PC-3 (cell line): ENCODE measurements at regions not wholly inside any gene's neighbourhood (a gene's known extent, or its start where the extent isn't known, plus 50 kb on each side); places are given as distances from the start of the nearest gene placed in this dataset.

Source experiments
- ATAC-seq: fragments of 200-7000 bp; cut with Tn5 transposase; 2 replicates; pipeline ENCODE4 v1.9.1; 2020; ENCODE audit warnings: mild to moderate bottlenecking, moderate library complexity
- BruUV-seq: library from RNA; stranded (reverse); fragments of 400-500 nt; replicated peaks from 2 replicates; lab custom pipeline; 2021; lab: Mats Ljungman, UMichigan
- CTCF ChIA-PET: fragments of 300-600 bp; sonication (Branson Sonifier 250); formaldehyde crosslinking; loops from one replicate; lab custom pipeline; 2022; ENCODE audit warnings: antibody characterized with exemption; lab: Charles Lee
- POLR2A ChIA-PET: fragments of 300-600 bp; sonication (Branson Sonifier 250); formaldehyde crosslinking; loops from one replicate; lab custom pipeline; 2022; ENCODE audit warnings: antibody characterized with exemption; ENCODE audit not compliant: unreplicated experiment; lab: Charles Lee
- DNase-seq: peaks from one replicate; pipeline ENCODE4 v3.0.0-alpha.2; 2015
- H2AFZ ChIP-seq: fragments of 300-600 bp; sonication (generic); 2 replicates; pipeline ENCODE4 v1.6.0; 2016; ENCODE audit warnings: antibody characterized with exemption, low read length
- H3F3A ChIP-seq: fragments of 300-600 bp; sonication (generic); one replicate; pipeline ENCODE4 v1.6.0; 2017; ENCODE audit warnings: antibody characterized with exemption, low read length, control low read depth, mild to moderate bottlenecking; ENCODE audit not compliant: unreplicated experiment
- H3K27ac ChIP-seq: fragments of 300-600 bp; sonication (generic); 2 replicates; pipeline ENCODE4 v1.5.1; 2016; ENCODE audit warnings: mild to moderate bottlenecking, low read length
- H3K27me3 ChIP-seq: fragments of 300-600 bp; sonication (generic); 2 replicates; pipeline ENCODE4 v1.6.1; 2016; ENCODE audit warnings: low read length, mixed read lengths
- H3K36me3 ChIP-seq: fragments of 300-600 bp; sonication (generic); 2 replicates; pipeline ENCODE4 v1.6.1; 2016; ENCODE audit warnings: low read depth, mixed run types, low read length, mixed read lengths
- H3K4me1 ChIP-seq: fragments of 300-600 bp; sonication (generic); 2 replicates; pipeline ENCODE4 v1.5.1; 2016; ENCODE audit warnings: low read length; ENCODE audit not compliant: insufficient read depth
- H3K4me2 ChIP-seq: fragments of 300-600 bp; sonication (generic); 2 replicates; pipeline ENCODE4 v1.6.0; 2016; ENCODE audit warnings: low read length
- H3K4me3 ChIP-seq: fragments of 300-600 bp; sonication (generic); 2 replicates; pipeline ENCODE4 v1.5.1; 2016; ENCODE audit warnings: mild to moderate bottlenecking, low read length, mixed read lengths
- H3K79me2 ChIP-seq: fragments of 300-600 bp; sonication (generic); 2 replicates; pipeline ENCODE4 v1.6.1; 2017; ENCODE audit warnings: low read length, mixed read lengths
- H3K9ac ChIP-seq: fragments of 300-600 bp; sonication (generic); 2 replicates; pipeline ENCODE4 v1.6.0; 2016; ENCODE audit warnings: mild to moderate bottlenecking, low read length
- H3K9me2 ChIP-seq: fragments of 300-600 bp; sonication (generic); replicated peaks from 2 replicates; pipeline ENCODE4 v1.6.1; 2016; ENCODE audit warnings: mixed run types, low read length, mixed read lengths
- H3K9me3 ChIP-seq: fragments of 300-600 bp; sonication (generic); 2 replicates; pipeline ENCODE4 v1.6.1; 2016; ENCODE audit warnings: low read length, mixed read lengths
- H4K20me1 ChIP-seq: fragments of 300-600 bp; sonication (generic); 2 replicates; pipeline ENCODE4 v1.6.1; 2016; ENCODE audit warnings: low read length, mixed read lengths
- CTCF ChIP-seq: fragments of 300-600 bp; sonication (generic); conservative IDR thresholded peaks from 2 replicates; pipeline ENCODE4 v1.5.1; 2017; ENCODE audit warnings: antibody characterized with exemption, low read depth, mild to moderate bottlenecking, low read length
- EZH2 ChIP-seq: fragments of 300-600 bp; sonication (generic); IDR thresholded peaks from one replicate; pipeline ENCODE4 v1.6.1; 2017; ENCODE audit warnings: antibody characterized with exemption, mild to moderate bottlenecking, low read length; ENCODE audit not compliant: unreplicated experiment
- EZH2phosphoT487 ChIP-seq: fragments of 300-600 bp; sonication (generic); IDR thresholded peaks from 2 replicates; pipeline ENCODE4 v1.6.1; 2018; ENCODE audit warnings: mild to moderate bottlenecking, antibody characterized with exemption, low read length, borderline replicate concordance
- intact Hi-C: fragments of 100-400 bp; cut with micrococcal nuclease; formaldehyde crosslinking; loops from 2 replicates; pipeline ENCODE4 v1.9.0; 2023

- H3K36me3 ChIP-seq = no peaks in the 10 kb centered on the region
- no TSS peak for BruUV-seq
- CTCF ChIA-PET = no interaction called here
These were observed 230.8 kb downstream of the CD83 start for GRCh38 chr6:14348389-14348788.

GRCh38 chr6:14349507-14349906 is 231.9 kb downstream of the CD83 start:
- Histone ChIP-seq H3K9me3 (no peaks in the 10 kb centered on the region), H3K9ac (no peak overlapping the region), H2AFZ (no peak overlapping the region), H3K79me2 (no peaks in the 10 kb centered on the region), H3K4me2 (no peak overlapping the region), H3K36me3 (no peaks in the 10 kb centered on the region), H3K4me3 (no peak overlapping the region), H3K9me2 (no peaks in the 10 kb centered on the region), H3K27ac (no peak overlapping the region), H4K20me1 (no peaks in the 10 kb centered on the region), H3K27me3 (no peaks in the 10 kb centered on the region), H3K4me1 (peaks cover 3% of the 10 kb centered on the region), H3F3A (no peaks in the 10 kb centered on the region)
- POLR2A ChIA-PET = interaction anchor here (0.7 kb wide), 1 partner anchor 116 kb away, joined by 4 read pairs; no protein-coding TSS in a partner anchor
- DNase-seq = no peak
- TF ChIP-seq EZH2 (no peak), CTCF (no peak), EZH2phosphoT487 (no peak)
- CTCF ChIA-PET = no interaction called here
- BruUV-seq = no TSS peak
- ATAC-seq = no peak
- intact Hi-C loops = no loop called here

More at GRCh38 chr6:14348389-14348788, 230.8 kb downstream of the CD83 start:
- no peaks in the 10 kb centered on the region for H3F3A ChIP-seq
- no peak overlapping the region for H3K4me2 ChIP-seq
- POLR2A ChIA-PET = no interaction called here
- H3K9ac ChIP-seq = no peak overlapping the region
- no peaks in the 10 kb centered on the region for H3K4me1 ChIP-seq
- H4K20me1 ChIP-seq = no peaks in the 10 kb centered on the region
- TF ChIP-seq CTCF (no peak), EZH2phosphoT487 (no peak), EZH2 (no peak)
- DNase-seq (no peak), ATAC-seq (no peak)
- intact Hi-C loops = no loop called here
- H3K9me3 ChIP-seq = no peaks in the 10 kb centered on the region
- H3K27ac ChIP-seq = no peak overlapping the region
- H3K27me3 ChIP-seq = no peaks in the 10 kb centered on the region
- H3K79me2 ChIP-seq = no peaks in the 10 kb centered on the region
- H2AFZ ChIP-seq = no peak overlapping the region
- no peak overlapping the region for H3K4me3 ChIP-seq
- H3K9me2 ChIP-seq = no peaks in the 10 kb centered on the region

- no peak for ATAC-seq
- TF ChIP-seq CTCF (no peak), EZH2 (no peak), EZH2phosphoT487 (no peak)
- intact Hi-C loops = no loop called here
- Histone ChIP-seq H3K4me2 (no peak overlapping the region), H3K9me3 (no peaks in the 10 kb centered on the region), H3K27ac (no peak overlapping the region), H4K20me1 (no peaks in the 10 kb centered on the region), H3K36me3 (no peaks in the 10 kb centered on the region), H3K4me3 (no peak overlapping the region), H3K27me3 (no peaks in the 10 kb centered on the region), H3K4me1 (peaks cover 9% of the 10 kb centered on the region), H3K79me2 (no peaks in the 10 kb centered on the region), H3K9ac (no peak overlapping the region), H3F3A (no peaks in the 10 kb centered on the region), H2AFZ (no peak overlapping the region), H3K9me2 (no peaks in the 10 kb centered on the region)
- no peak for DNase-seq
- POLR2A ChIA-PET = no interaction called here
- no TSS peak for BruUV-seq
- CTCF ChIA-PET = no interaction called here
These were observed 232.6 kb downstream of the CD83 start for GRCh38 chr6:14350210-14350609.
